Activated CD8-positive, alpha-beta memory T cell treated with anti-CD3 and anti-CD28 coated beads, Interleukin-2, amount 50 U/mL, for 48 hours (primary cell): ENCODE measurements at regions not wholly inside any gene's neighbourhood (a gene's known extent, or its start where the extent isn't known, plus 50 kb on each side); places are given as distances from the start of the nearest gene placed in this dataset.

Experiments used
- DNase-seq: peaks from one replicate; pipeline ENCODE4 v3.0.0-alpha.2; 2020

DNA sequence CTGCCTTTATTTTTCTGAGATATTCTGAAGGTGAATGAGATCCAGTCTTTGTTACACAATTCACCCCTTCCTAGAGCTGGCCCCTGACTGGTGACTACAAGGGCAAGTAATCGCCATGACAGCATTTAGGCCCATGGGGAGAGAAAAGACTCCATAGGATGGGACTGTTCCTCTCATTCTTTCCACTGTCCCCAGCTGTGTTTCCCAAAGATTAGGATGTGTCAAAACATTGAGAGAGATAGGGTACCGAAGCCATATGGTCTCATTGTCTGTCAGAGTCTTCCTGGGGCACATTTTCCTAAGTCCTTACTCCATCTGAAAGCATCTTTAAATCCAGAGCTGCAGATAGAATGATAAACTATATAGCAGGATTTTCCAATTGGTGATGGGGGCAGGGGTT is 423.5 kb downstream of the OMA1 start:
- DNase-seq: no peak

DNA sequence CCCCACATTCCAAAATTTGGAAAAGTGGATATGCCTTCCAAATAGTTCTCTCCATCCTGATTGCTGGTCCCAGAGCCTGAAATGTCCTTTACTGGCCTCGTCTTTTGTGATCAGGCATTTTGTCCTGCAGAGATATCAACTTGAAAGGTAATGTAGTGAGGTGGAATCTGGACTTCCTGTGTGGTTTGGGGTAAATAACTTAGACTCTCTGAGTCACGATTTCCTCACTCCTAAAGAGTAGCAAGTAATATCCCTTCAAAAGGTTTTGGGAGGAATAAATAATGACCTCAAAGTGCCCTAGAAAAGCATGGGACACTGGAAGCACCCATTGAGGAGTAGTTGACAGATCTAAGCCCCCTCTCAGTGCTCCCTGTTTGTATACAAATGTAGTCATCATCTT is 426.6 kb downstream of the OMA1 start:
- DNase-seq: no peak

- no peak for DNase-seq
Observed at GRCh38 chr1:58116284-58116683, 430.2 kb downstream of the OMA1 start.

DNA sequence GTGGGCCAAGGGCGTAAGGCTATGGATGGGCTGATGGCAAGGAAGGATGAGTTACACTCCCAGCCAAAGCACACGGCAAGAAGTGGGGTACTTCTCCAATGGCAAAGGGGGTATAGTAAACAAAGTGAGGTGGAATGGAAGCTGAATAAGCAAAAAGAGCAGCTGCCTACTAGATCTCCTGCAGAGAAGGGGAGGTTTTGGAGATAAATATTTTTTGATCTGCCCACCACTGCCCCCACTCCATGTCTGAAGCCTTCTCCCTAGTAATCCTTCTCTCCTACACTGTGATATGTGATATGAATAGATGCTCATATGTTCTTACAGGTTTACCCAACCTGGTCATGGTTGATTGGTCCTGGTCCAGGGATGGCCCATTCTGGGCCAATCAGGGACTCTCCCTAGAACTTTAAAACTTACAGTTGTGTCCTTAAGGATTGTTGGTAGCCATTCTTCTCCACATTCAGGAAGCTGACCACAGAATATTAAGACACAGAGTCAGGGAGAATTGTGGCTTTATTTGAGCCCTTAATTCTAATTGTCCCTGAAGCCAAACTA is 436.8 kb downstream of the OMA1 start:
- DNase-seq: no peak

GRCh38 chr1:58108783-58109182 is 437.7 kb downstream of the OMA1 start:
- DNase-seq: no peak

DNA sequence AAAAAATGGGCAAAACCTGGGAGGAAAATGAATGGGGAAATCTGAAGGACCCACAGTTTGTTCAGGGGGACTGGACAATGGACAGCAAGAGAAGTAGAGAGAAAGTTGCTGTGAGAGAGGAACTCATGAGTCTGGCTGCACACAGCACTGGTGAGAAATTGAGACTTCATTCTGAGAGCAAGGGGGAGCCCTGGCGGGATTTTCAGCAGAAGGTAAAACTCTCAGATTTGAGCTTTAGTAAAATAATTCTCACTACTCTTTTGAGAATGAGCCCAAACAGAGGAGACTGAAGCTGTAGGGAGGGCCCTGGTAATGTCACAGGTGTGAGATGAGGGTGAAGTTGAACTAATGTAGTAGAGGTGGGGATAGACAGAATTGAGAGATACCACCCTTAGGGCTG is 438.6 kb downstream of the OMA1 start:
- no peak for DNase-seq

DNA sequence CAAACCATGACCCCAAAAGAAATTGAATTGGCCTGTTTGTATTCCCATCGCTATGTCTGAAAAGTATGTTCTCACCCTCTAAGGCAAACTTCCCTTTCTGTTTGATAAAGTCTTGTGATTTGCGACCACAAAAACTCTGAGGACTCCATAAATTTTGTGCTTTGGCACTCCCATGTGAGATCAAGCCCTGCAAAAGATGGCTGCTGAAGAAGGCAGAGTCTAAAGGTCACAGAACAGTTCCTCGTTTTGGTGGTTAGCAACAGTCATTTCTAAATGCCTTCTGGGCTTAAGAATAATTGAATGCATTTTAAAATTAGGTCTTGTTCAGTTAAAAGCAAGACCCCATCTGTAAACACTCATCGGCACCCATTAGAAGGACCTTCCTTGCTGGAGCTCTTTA is 441.6 kb downstream of the OMA1 start:
- DNase-seq: no peak

GRCh38 chr1:58096714-58097113 is 449.8 kb downstream of the OMA1 start:
- no peak for DNase-seq

GRCh38 chr1:58095183-58095582 is 451.3 kb downstream of the OMA1 start:
- DNase-seq: no peak

DNA sequence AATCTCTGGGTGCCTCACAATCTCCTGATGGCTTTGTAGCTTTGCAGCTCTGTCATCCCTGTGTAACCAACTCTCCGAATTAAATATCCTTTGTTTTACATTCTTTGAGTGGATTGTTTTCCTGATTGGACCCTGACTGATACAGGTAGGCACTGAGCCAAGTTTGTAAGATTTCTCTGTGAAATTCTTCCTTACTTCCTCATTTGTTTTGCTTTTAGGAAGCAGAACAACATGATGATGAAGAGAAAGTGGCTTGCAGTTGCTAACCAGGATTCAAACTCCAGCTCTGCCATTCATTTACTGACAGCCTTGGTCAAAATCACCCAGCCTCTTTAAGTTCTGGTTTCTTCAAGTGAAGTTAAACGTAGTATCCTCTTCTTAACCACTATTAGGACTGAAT is 452.3 kb downstream of the OMA1 start:
- no peak for DNase-seq

GRCh38 chr1:58090640-58091039 is 455.9 kb downstream of the OMA1 start:
- DNase-seq: no peak

DNA sequence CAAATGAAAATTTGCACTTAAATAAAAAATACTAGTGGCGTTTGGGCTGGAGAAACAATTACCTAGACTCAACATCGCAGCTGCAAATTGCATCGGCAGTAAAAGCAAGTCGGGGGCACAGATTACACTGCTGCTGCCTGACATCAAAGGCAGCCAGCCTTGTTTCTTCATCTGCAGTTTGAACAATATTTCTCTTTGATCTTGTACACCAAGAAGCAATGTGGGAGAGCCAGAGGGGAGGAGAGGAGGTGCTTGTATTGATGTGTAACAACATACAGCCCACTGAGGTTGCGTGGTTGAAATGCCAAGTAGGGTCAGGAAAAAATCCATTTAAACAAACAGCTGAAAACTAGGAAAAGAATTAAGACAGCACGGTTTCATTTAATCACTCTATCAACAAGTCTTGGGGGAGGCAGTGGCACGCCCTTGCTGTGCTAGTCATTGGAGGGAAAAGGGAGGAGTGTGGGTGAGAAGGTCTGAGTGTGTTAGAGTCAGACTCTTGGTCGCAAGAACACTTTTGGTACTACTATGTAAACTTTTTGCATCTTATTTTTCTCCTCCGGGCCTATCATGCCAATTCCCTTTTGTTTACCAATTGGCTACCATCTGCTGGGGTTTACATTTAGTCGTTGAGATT is 456.5 kb downstream of the OMA1 start:
- DNase-seq: no peak

- no peak for DNase-seq
Observed at GRCh38 chr1:58084266-58084665, 462.3 kb downstream of the OMA1 start.

DNA sequence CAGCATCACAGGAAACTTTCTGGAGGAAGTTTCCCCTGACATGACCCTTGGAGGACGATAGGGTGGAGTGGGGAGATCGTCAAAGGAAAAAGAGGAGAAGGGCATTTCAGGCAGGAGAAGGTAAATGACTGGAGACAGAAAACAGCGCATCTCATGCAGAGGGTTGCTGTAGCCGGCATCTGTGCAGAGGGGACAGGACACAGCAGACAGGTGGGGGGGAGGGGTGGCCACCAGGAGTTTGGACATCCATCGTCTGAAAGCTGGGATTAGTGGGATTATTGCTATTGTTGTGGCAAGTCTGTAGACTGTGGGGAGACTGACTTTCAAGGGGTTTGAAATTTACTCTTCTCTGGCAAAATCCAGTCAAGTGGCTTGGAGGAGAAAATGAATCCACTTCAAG is 463.9 kb downstream of the OMA1 start:
- no peak for DNase-seq

DNA sequence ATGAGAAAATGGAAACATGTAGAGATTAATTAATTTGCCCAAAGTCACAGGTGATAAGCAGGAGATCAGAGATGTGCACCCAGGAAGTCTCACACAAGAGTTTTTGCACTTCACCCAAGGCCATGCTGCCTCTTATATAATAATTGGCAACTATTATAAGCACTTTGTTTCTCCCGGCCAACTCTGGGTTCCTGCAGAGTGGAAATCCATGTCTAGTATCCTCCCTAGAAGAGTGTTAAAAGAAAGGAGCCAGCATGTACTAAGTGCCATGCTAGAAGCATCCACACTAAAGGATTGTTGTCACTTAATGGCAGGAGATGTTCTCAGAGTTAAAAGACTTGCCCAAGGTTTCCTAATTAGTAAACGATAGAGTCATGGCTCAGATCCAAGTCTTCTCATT is 470.3 kb downstream of the OMA1 start:
- DNase-seq: no peak

- DNase-seq: no peak
Observed at GRCh38 chr1:58075188-58075578, 471.3 kb downstream of the OMA1 start.

GRCh38 chr1:58072450-58072849 is 474.1 kb downstream of the OMA1 start:
- DNase-seq: no peak

- DNase-seq: no peak
Observed at GRCh38 chr1:58067082-58067481, 479.4 kb downstream of the OMA1 start.

GRCh38 chr1:58065520-58065919 is 481.0 kb downstream of the OMA1 start:
- DNase-seq: no peak

DNA sequence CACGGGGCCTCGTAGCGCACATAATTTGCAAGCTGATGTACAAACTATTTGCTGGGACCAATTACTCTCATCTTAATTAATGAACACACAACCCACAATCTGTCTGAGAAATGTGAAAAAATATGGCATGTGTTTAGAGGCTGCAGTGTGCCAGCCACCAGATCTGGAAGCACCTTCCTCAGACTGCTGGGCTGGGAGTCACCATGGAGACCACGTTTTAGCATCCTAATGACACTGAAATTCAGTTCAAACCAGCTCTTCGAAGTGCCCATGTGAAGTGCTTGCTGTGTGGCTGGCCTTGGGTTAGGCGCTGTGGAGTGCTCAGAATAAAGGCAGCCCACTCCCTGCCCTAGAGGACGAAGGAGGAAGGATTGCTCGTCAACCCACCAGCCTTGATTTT is 482.4 kb downstream of the OMA1 start:
- DNase-seq: no peak

GRCh38 chr1:58063095-58063494 is 483.4 kb downstream of the OMA1 start:
- no peak for DNase-seq

GRCh38 chr1:58062635-58063034 is 483.9 kb downstream of the OMA1 start:
- DNase-seq: no peak

DNA sequence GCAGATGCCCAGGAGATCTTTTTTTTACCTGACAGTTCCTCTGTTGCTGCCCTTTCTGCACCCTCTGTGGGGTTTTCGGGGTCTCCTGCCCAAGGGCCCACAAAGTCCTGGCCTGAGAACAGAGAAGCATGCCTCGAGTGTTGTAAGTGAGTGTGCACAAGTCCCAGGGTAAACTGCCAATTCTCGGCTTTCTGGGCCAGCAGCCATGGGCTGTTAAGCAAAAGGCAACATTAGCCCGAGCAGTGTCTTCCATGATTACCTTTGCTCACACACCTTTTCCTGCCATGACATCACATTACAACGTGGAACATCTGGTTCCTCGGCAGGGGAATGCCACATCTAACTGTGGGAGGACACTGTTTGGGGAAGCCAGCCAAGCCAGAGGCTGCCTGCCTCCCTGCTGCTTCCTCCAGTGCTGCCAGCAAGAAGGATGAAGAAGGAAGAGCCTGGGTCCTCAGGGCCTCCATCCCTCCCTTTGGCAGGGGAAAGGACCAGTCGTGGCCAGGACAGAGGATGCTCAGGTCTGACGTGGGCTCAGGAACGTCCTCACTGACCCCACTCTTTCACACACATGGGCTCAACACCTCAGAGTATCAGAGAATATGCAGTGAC is 485.9 kb downstream of the OMA1 start:
- no peak for DNase-seq

DNA sequence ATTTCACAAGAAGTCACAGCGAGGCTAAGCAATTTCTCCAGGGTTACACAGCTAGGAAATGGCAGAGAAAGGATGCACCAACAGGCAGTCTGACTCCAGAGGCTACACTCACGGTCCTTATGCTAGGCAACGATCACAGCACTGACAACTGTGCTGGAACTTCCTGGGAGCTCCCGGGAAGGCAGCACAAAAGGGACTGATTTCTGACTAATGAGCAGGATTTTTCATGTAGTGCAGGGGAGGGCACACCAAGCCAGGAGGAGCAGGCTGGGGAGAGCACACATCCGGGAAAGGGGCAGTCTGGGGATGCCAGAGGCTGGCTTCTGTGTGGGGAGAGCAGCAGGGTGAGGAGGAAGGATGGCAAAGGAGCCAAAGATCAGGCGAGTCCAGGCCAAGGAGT is 486.7 kb downstream of the OMA1 start:
- DNase-seq: no peak

- DNase-seq: no peak
Observed at GRCh38 chr1:58058323-58058722, 488.2 kb downstream of the OMA1 start.
